Sigmoid colon (tissue), 6 donors: ENCODE measurements at regions not wholly inside any gene's neighbourhood (a gene's known extent, or its start where the extent isn't known, plus 50 kb on each side); places are given as distances from the start of the nearest gene placed in this dataset.

ENCODE experiments used
- DNase-seq: peaks from one replicate; pipeline ENCODE4 v3.0.0-alpha.2; 2019
- H3K27ac ChIP-seq, 4 donors: fragments of 200-600 bp; sonication (generic); one replicate each; pipeline ENCODE4 v1.5.1; 2016 to 2019; ENCODE audit warnings: mild to moderate bottlenecking in 1 of 4
- H3K27me3 ChIP-seq, 3 donors: fragments of 200-600 bp; sonication (generic); one replicate each; pipeline ENCODE4 v1.5.1; 2019; ENCODE audit warnings: mild to moderate bottlenecking in 1 of 3
- H3K36me3 ChIP-seq, 4 donors: fragments of 200-600 bp; sonication (generic); one replicate each; pipeline ENCODE4 v1.5.1; 2016 to 2019
- H3K4me1 ChIP-seq, 4 donors: fragments of 200-600 bp; sonication (generic); one replicate each; pipeline ENCODE4 v1.5.1; 2017 to 2019
- H3K4me3 ChIP-seq, 4 donors: fragments of 200-600 bp; sonication (generic); one replicate each; pipeline ENCODE4 v1.5.1; 2017 to 2019; ENCODE audit warnings: mild to moderate bottlenecking in 2 of 4, moderate library complexity in 1 of 4
- H3K9me3 ChIP-seq, 4 donors: fragments of 200-600 bp in 3 of 4; sonication (generic) in 3 of 4; one replicate each; pipeline versions ENCODE4 v1.5.1 to v1.6.1; 2013 to 2019
- EP300 ChIP-seq, 4 donors: sonication (generic); formaldehyde crosslinking; IDR thresholded peaks; one replicate each; pipeline ENCODE4 v1.6.1; 2017; ENCODE audit warnings: antibody characterized with exemption in 4 of 4
- POLR2A ChIP-seq, 2 donors: fragments of 450-650 bp; IDR thresholded peaks; one replicate each; pipeline ENCODE4 v1.6.1; 2016; ENCODE audit warnings: antibody characterized with exemption in 2 of 2, mild to moderate bottlenecking in 2 of 2, moderate library complexity in 2 of 2
- POLR2AphosphoS5 ChIP-seq, 4 donors: sonication (generic); formaldehyde crosslinking; IDR thresholded peaks; one replicate each; pipeline ENCODE4 v1.6.1; 2017; ENCODE audit warnings: antibody characterized with exemption in 4 of 4
- whole genome bisulfite sequencing, 2 donors: extraction: QIAGEN DNeasy Blood & Tissue Kit; methylation state at CpG; one replicate each; pipeline ENCODE4 v1.1.7; 2013; 5-methylcytosine and 5-hydroxymethylcytosine counted together
- intact Hi-C: fragments of 100-400 bp; cut with DNase I; formaldehyde crosslinking; loops from one replicate; pipeline ENCODE4 v1.15.1; 2023
- TF ChIP-seq, protein P1 (sequence below), 4 experiments: fragments of 450-650 bp in 3 of 4; fragments of 200-600 bp in 1 of 4; IDR thresholded peaks; one replicate each; pipeline ENCODE4 v1.5.1; 2016 to 2019; ENCODE audit warnings: antibody characterized with exemption in 4 of 4, mild to moderate bottlenecking in 3 of 4, moderate library complexity in 2 of 4
- donor health status: healthy with polysubstance abuse.
- donor health status: healthy.

DNA sequence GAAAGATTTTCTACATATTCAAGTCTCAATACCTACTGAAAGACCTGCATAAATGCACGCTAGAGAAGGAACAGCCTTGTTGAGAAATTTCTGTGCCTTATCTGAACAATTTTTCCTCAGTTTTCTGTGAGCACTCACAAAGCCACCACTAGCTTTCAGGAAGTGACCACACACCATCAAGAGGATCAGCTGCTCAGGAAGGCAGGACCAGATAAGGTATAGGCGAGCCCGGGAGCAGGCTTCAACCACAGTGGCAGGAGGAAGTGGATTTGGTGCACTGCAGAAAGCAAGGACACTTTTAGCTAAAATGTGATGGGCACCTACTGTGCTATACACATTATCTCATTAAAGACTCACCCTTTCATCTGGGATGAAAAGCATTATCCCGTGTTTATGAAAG lies 220.8 kb downstream of the RAB38 start:
- no peaks in the 10 kb centered on the region for H3K9me3 ChIP-seq
- H3K27ac ChIP-seq: no peak overlapping the region
- H3K27me3 ChIP-seq: no peaks in the 10 kb centered on the region
- H3K36me3 ChIP-seq: no peaks in the 10 kb centered on the region
- DNase-seq: no peak
- WGBS, 2 donors: 50 to 74% methylated on average over 4 of the region's 4 CpGs
- H3K4me1 ChIP-seq: no peaks in the 10 kb centered on the region
- intact Hi-C loops: no loop called here
- TF ChIP-seq POLR2AphosphoS5 (IDR thresholded peaks at IDR 0.05) (no peak), POLR2A (IDR thresholded peaks at IDR 0.05) (no peak), EP300 (IDR thresholded peaks at IDR 0.05) (no peak)
- TF ChIP-seq, protein P1, sequence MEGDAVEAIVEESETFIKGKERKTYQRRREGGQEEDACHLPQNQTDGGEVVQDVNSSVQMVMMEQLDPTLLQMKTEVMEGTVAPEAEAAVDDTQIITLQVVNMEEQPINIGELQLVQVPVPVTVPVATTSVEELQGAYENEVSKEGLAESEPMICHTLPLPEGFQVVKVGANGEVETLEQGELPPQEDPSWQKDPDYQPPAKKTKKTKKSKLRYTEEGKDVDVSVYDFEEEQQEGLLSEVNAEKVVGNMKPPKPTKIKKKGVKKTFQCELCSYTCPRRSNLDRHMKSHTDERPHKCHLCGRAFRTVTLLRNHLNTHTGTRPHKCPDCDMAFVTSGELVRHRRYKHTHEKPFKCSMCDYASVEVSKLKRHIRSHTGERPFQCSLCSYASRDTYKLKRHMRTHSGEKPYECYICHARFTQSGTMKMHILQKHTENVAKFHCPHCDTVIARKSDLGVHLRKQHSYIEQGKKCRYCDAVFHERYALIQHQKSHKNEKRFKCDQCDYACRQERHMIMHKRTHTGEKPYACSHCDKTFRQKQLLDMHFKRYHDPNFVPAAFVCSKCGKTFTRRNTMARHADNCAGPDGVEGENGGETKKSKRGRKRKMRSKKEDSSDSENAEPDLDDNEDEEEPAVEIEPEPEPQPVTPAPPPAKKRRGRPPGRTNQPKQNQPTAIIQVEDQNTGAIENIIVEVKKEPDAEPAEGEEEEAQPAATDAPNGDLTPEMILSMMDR (IDR thresholded peaks at IDR 0.05): no peak
- H3K4me3 ChIP-seq: no peak overlapping the region

DNA sequence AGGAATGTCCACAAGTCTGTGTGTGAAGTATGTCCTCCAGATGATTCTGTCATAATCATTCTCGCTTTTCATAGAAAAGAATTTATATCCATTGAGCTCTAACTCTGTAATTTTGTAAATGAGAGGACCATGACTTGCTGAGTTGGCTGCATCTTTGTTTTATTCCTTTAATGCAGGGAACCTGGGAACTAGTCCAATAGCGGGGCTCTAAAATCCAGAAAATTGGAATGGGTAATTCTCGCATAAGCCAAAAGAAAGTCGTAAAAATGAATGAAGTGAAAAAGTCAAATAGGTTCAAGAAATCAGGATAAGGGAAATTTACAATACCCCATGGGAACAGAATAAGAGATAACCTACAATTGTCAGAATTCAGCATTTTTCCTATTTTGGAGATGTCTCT lies 232.5 kb downstream of the RAB38 start:
- 83 to 84% methylated on average over 4 of the region's 4 CpGs for WGBS, 2 donors
- H3K36me3 ChIP-seq: no peaks in the 10 kb centered on the region
- DNase-seq: no peak
- no peaks in the 10 kb centered on the region for H3K4me1 ChIP-seq
- no peaks in the 10 kb centered on the region for H3K27me3 ChIP-seq
- no peaks in the 10 kb centered on the region for H3K9me3 ChIP-seq
- H3K27ac ChIP-seq: no peak overlapping the region
- H3K4me3 ChIP-seq: no peak overlapping the region
- TF ChIP-seq, protein P1 (IDR thresholded peaks at IDR 0.05): no peak
- TF ChIP-seq POLR2AphosphoS5 (IDR thresholded peaks at IDR 0.05) (no peak), POLR2A (IDR thresholded peaks at IDR 0.05) (no peak), EP300 (IDR thresholded peaks at IDR 0.05) (no peak)
- intact Hi-C loops: no loop called here

DNA sequence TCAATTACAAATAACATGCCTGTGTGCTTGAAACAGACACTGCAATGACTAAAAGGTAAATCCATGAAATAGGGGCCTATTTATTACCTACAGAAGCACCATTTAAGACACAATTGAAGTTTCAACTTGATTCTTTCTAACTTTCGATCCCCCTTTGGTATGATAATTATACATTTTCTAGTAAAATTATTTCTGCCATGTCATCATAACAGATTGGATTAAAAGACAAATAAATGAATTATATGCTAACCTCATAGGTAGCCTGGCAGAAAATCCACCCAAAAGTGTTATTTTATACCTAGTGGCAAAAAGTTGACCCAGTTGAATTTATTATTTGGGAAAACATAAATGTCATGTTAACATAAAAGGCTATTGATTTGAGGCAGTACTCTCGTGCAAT lies 241.1 kb downstream of the RAB38 start:
- no peaks in the 10 kb centered on the region for H3K36me3 ChIP-seq
- WGBS, 2 donors: 71 to 82% methylated on average over 2 of the region's 2 CpGs
- no peaks in the 10 kb centered on the region for H3K9me3 ChIP-seq
- TF ChIP-seq EP300 (IDR thresholded peaks at IDR 0.05): no peak
- H3K4me3 ChIP-seq: no peak overlapping the region
- no peaks in the 10 kb centered on the region for H3K4me1 ChIP-seq
- H3K27me3 ChIP-seq: no peaks in the 10 kb centered on the region
- no peak overlapping the region for H3K27ac ChIP-seq
- intact Hi-C loops: no loop called here
- DNase-seq: no peak

DNA sequence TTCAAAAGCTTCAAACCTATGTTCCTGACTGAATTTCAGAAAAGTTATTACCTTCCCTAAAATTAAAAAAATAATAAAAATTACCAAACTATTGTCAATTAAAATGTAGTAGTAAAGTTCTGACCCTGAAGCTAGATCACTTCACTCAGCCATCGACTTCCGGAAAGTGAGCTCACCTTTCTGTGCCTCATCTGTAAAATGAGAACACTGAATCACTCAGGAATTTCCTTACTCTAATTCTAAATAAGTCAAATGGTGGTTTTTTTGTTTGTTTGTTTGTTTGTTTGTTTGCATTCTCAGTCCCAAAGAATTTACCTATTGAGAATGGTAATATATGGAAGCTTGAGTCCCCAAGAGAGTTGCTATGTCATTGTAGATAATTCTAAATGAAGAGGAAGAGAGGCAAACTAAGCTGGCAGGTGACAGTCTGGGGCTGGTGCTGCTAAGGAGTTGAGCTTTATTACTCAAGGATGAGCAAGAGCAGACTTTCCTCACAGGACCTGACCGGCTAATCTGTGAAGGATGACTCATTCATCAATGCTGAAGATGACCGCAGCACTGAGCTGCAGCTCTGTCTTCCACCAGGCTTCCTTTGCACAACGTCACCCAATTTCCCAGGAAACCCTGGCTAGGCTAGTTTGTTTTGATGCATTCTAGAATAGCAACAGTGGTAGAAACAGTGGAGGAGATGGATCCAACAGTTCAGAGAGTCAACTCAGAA lies 248.8 kb downstream of the RAB38 start:
- Histone ChIP-seq H3K4me3 (no peak overlapping the region), H3K4me1 (no peaks in the 10 kb centered on the region), H3K27me3 (no peaks in the 10 kb centered on the region), H3K27ac (no peak overlapping the region), H3K36me3 (no peaks in the 10 kb centered on the region), H3K9me3 (no peaks in the 10 kb centered on the region)
- intact Hi-C loops: no loop called here
- WGBS, 2 donors: 76 to 85% methylated on average over 5 of the region's 5 CpGs
- TF ChIP-seq EP300 (IDR thresholded peaks at IDR 0.05) (no peak), POLR2A (IDR thresholded peaks at IDR 0.05) (no peak), POLR2AphosphoS5 (IDR thresholded peaks at IDR 0.05) (no peak)
- TF ChIP-seq, protein P1 (IDR thresholded peaks at IDR 0.05): no peak
- DNase-seq: no peak

DNA sequence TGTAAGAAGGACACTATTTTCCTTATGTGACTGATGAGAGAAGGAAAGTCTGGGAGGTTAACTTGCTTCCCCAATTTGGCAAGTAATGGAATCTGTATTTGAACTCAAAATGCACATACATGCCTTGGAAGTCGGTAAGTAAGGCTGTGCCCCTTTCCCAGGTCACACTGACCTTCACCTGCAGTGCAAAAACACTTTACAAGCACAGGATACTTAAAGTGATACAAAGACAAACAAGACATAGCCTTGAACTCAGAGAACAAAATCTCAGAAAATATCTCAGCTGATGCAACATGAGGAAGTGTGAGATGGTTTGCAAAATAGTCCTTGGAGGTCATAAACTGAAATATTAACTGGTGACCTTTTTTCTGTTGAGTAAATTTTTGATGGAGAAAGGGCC lies 251.1 kb downstream of the RAB38 start:
- no peak overlapping the region for H3K4me3 ChIP-seq
- TF ChIP-seq EP300 (IDR thresholded peaks at IDR 0.05): no peak
- TF ChIP-seq POLR2A (IDR thresholded peaks at IDR 0.05): no peak
- no peak for TF ChIP-seq POLR2AphosphoS5 (IDR thresholded peaks at IDR 0.05)
- TF ChIP-seq, protein P1 (IDR thresholded peaks at IDR 0.05): no peak
- no peaks in the 10 kb centered on the region for H3K36me3 ChIP-seq
- no peak overlapping the region for H3K27ac ChIP-seq
- 26 to 61% methylated on average over 1 of the region's 1 CpG for WGBS, 2 donors
- no peak for DNase-seq
- no peaks in the 10 kb centered on the region for H3K4me1 ChIP-seq
- intact Hi-C loops: no loop called here
- no peaks in the 10 kb centered on the region for H3K27me3 ChIP-seq
- no peaks in the 10 kb centered on the region for H3K9me3 ChIP-seq
